NCI-H524 treated with DMSO at 0.1 percent for 48 hours (cell line): ENCODE measurements at regions not wholly inside any gene's neighbourhood (a gene's known extent, or its start where the extent isn't known, plus 50 kb on each side); places are given as distances from the start of the nearest gene placed in this dataset.

Experiments used
- DNase-seq: peaks from one replicate; lab custom pipeline; 2025; lab: John Stamatoyannopoulos, UW

DNA sequence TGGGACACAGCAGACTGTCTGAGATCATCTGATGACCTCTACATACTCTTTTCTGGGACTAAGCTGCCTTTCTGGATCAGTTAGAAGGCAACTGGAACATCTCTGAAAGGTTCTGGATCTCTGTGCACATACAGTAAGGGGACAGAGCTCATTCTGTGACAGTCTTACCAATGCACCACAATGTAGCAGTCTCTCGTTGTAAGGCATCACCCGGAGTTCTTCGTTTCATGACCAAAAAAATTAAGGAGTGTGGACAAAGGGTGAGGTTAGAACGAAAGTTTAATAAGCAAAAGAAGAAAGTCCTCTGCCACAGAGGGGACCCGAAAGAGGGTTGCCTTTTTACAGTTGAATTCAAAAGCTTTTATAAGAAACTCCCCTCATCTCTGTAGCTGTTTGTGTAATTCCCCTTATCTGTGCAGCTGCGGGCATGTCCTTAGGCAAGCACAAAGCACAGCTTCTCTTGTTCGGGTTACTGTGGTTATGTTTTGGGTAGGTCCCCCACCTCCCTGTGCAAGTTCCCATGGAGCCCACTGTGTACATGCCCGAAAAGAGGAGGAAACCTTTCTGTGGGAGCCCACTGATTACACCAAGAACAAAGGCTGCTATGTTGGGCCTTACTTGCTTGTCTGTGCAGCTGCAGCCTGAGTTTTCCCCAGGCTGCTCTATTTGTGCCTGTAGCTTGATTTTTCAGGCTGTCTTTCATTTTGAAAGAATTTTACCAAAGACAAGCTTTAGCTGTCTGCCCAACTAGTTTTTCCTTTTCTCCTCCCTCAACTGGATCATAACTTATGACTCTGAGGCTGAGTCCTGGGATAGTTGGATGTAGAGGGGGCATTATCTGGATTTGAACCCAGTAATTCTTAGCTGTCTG lies 53.1 kb upstream of the CACNA1E start:
- no peak for DNase-seq
